ENCODE measurements at regions not wholly inside any gene's neighbourhood (a gene's known extent, or its start where the extent isn't known, plus 50 kb on each side); places are given as distances from the start of the nearest gene placed in this dataset.

DNA sequence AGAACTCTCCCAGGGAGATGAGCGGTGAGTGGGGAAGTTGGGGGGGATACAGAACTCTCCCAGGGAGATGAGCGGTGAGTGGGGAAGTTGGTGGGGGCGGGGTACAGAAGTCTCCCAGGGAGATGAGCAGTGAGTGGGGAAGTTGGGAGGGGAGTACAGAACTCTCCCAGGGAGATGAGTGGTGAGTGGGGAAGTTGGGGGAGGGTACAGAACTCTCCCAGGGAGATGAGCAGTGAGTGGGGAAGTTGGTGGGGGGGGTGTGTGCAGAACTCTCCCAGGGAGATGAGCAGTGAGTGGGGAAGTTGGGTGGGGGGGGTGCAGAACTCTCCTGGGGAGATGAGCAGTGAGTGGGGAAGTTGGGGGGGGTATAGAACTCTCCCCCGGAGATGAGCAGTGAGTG, 186.5 kb downstream of the SHANK2 start:
- FAIRE-seq (no peak), DNase-seq (ENCODE audit: insufficient read length, low spot score) (no peak)
- no peak for TF ChIP-seq POLR2A (IDR thresholded peaks at IDR 0.05; ENCODE audit: low read depth, low read length)

DNA sequence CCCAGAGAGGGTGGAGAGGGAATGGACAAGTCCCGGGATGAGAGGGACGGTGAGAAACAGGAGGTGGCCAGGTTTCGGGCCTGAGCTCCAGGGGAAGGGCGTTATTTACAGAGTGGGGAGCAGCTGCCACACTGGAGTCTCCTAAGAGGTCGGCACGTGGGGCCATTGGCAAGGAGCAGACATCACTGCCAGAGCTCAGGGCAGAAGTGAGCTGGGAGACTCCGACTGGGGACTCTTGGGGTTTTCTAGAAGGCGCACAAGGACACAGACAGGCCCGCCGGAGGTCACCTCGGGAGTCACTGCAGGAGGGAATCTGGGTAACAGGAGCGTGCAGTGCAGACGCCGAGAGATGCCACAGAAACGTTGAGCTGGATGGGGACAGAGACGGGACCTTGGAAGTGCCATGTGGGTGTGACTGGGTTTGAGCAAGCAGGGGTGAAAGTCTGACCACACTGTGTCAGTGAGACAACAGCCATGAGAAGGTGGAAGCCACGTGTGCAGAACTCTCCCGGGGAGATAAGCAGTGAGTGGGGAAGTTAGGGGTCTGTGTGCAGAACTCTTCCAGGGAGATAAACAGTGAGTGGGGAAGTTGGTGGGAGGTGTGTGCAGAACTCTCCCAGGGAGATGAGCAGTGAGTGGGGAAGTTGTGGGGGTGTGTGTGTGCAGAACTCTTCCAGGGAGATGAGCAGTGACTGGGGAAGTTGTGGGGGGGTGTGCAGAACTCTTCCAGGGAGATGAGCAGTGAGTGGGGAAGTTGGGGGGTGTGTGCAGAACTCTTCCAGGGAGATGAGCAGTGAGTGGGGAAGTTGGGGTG, 187.5 kb downstream of the SHANK2 start:
- DNase-seq (ENCODE audit: insufficient read length, low spot score) = no peak

DNA sequence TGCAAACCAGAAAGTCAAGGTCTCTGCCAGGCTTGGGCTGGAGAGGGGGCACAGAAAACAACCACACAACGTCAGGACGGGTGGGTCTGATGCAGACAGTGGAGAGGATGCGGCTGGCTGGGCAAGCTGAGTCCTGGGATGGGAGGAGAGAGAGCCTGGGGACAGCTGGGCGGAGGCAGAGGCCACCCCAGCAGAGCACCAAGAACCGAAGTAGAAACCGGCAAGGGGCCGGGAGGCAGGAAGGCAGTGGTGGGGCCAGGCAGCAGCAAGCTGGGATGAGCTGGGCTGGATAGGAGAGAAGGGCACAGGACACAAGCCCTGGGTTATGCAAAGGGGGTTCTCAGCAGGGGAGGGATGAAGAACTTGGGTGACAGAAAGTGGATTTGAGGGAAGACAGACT, 188.2 kb downstream of the SHANK2 start:
- no peak for TF ChIP-seq POLR2A (IDR thresholded peaks at IDR 0.05; ENCODE audit: low read depth, low read length)
- FAIRE-seq (no peak), DNase-seq (ENCODE audit: insufficient read length, low spot score) (no peak)

More for the DNA sequence above, 187.5 kb downstream of the SHANK2 start:
- FAIRE-seq = no peak
- no peak for TF ChIP-seq POLR2A (IDR thresholded peaks at IDR 0.05; ENCODE audit: low read depth, low read length)

DNA sequence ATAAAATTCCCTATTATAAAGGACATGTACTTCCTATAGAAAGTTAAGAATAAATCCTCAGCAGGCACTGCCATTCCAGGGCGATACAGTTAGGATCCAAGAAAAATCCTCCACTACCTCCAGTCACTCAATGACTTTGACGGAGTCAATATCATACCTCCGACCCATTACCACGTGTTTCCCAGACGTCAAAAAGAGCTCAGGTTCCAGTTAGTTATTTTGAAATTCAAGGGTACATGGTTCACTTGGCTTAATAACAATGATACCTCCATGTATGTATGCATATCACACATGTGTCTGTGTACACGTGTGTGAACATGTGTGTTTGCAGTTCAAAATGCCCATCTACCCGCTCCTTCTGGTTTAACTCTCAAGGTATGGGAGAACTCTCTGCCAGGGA, 189.2 kb downstream of the SHANK2 start:
- FAIRE-seq (no peak), DNase-seq (ENCODE audit: insufficient read length, low spot score) (no peak)
- no peak for TF ChIP-seq POLR2A (IDR thresholded peaks at IDR 0.05; ENCODE audit: low read depth, low read length)

DNA sequence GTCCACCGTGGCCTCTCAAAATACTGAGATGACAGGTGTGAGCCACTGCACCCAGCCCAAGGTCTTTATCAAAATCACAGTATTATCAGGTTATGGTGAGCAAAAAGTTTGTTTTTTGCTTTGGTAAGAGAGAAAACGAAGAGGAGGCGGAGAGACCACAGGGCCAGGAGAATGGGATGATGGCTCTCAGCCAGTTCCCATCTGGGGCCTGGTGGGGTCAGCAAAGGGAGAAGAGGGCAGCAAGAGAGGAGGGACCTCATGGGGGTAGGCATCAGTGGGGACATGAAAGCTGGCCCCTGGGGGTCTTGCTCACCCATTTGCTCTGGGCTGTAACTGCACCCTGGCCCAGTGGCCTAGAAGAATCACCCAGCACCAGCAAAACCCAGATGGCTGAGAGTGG, 190.2 kb downstream of the SHANK2 start:
- FAIRE-seq = no peak
- DNase-seq (ENCODE audit: insufficient read length, low spot score) = no peak
- no peak for TF ChIP-seq POLR2A (IDR thresholded peaks at IDR 0.05; ENCODE audit: low read depth, low read length)

DNA sequence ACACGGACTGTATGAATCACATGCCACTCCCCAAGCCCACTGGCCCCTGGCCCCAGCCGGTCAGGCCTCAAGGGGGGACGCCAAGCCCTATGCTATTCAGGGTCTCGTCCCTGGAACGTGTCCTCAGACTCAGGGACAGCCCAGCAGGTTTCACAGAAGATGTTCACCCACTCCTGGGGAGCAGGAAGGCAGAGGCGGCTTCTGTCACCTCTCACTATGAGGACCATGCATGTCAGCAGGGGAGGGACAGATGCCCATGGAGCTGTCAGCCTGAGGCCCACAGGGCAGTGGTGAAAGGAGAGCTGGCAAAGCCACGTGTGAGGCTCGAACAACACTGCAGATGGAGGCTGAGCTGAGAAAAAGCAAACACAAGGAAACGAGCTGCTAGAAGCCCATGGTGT, 192.0 kb downstream of the SHANK2 start:
- TF ChIP-seq POLR2A (IDR thresholded peaks at IDR 0.05; ENCODE audit: low read depth, low read length) = no peak
- FAIRE-seq (no peak), DNase-seq (ENCODE audit: insufficient read length, low spot score) (no peak)

DNA sequence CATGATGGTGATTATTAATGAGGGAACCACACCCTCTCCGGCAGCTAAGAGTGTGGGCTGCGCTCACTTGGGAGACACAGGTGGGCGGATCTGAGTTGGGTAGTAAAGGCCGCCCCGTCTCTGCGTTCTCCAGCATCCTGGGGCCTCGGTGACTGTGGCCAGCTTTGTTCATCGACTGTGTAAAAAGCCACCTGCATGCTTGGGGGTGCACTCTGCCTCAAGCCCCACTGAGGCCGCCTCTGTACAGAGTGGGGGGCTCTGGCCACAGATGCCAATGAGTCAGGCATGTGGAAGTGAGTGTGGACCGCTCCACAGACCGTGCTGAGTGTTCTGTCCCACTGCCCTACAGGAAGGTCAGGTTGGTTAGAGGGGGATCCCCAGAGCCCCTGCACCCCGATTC, 192.7 kb downstream of the SHANK2 start:
- DNase-seq (ENCODE audit: insufficient read length, low spot score) = no peak

DNA sequence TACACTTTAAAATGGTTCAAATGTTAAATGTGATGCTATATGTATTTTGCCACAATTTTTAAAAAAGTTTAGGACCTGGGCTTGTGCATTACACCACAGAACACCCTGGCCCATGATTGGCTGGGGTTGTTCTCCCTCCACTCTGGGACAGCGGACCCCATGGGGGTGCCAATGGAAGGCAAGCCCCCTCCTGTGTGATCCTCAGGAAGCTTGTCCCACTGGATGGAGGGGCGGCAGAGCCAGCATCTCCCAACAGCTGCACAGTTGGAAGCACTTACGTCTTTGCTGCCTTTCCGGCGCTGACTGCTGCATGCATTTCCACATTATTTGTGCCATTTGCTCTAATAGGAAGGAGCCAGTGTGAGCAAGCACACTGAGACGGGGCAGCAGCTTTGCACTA, 196.5 kb downstream of the SHANK2 start:
- FAIRE-seq (no peak), DNase-seq (ENCODE audit: insufficient read length, low spot score) (no peak)
- TF ChIP-seq POLR2A (IDR thresholded peaks at IDR 0.05; ENCODE audit: low read depth, low read length) = no peak

More for the DNA sequence above, 192.7 kb downstream of the SHANK2 start:
- FAIRE-seq = no peak
- no peak for TF ChIP-seq POLR2A (IDR thresholded peaks at IDR 0.05; ENCODE audit: low read depth, low read length)

Measured in H54 (cell line).